ENCODE measurements at regions not wholly inside any gene's neighbourhood (a gene's known extent, or its start where the extent isn't known, plus 50 kb on each side); places are given as distances from the start of the nearest gene placed in this dataset.

DNA sequence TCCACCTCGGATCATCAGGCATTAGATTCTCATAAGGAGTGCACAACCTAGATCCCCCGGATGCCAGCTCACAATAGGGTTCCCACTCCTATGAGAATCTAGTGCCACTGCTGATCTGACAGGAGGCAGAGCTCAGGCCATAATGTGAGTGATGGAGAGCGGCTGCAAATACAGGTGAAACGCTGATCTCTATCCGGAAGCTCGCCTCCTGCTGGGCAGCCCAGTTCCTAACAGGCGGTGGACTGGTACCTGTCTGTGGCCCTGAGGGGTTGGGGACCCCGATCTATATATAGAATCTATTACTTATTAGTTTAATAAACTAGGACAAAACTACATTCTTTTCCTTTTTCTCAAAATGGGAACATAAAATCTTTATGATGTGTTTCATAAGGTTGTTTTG is 741.9 kb downstream of the RFPL4B start:
- no peak for DNase-seq

DNA sequence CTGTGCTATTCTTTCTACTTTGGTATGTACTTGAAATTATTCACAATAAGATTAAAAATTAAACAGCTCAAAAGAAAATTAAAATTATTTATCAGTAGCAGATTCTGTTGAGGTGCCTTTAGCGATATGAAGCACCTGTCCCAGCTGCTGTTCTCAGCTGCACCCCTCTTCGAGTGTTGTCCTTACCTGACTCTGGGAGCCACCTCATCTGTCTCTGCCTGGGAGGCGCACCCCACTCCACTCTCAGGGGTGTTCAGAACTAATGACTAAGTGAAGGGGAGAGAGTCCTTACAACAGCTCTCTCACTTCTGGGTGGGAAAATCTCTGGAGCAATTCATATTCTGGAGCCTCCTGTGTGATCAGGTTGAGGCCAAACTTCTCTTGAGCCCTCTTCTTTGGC is 745.7 kb downstream of the RFPL4B start:
- no peak for DNase-seq

DNA sequence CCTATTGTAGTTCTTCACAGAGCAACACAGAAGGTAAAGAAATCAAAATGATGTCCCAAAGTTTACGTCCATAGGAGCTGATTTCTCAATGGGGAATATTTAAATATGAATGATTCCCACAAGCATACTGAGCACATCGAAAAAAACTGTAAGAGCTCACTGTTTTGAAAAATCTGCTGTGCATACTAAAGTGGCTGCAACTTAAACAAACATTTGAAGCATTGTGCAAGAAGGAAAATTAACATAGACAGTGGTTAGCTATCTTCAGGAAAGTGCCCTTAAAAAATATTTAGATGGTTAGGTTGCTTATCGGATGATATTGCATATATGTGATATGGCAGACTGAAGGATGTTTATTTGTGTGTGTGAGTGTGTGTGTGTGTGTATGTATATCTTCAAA is 747.6 kb downstream of the RFPL4B start:
- DNase-seq: no peak

- DNase-seq: peak; percentile 80
These were observed 748.7 kb downstream of the RFPL4B start for GRCh38 chr6:113095841-113096240.

DNA sequence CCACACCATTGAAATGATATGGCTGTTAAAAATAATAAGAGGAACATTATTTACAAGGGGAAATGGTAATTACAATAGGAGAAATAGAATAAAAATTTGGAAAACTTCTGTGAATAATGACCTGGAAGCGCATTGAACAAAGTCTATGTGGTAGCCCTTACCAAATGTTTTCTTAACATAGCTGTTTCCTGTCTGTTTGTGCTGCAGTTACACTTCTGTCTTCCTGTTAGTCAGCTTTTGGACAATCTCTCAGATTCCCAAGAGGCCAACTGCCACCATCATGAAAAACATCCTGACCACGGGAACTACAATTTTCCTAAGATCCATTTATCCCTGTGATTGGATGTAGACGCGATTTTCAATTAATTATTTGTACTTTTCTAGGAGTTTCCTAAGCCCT is 754.4 kb upstream of the MARCKS start:
- no peak for DNase-seq

DNA sequence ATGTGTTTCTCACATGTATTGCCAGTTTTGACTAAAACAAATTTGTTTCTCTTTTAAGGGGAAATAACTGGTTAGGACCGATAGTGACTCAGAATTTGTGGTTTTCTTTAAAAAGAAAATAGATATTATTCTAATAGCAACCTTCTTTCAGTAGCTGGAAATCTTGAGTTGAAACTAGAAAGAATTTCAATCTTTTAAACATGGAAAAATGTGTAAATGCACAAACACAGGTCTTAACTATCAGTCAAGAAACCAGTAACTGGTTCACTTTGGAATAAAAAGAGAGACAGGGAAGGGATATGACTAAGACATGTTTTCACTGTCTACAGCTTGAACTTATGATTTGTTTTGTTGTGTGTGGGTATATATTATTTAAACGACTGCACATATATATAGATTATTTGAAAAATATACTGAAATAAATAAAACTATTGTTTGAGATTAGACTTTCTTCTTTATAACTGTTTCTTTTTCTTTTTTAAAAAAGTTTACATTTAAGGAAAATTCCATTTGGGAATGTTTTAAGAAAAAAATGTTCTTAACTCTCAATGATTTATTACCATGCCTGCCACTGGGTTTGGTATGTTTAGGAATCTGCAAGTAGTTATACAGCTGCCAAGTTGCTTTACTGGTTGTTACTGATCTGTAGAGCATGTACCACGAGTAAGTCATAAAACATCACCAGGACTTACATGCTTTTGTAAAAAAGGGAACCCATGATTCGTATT is 753.3 kb upstream of the MARCKS start:
- no peak for DNase-seq

DNA sequence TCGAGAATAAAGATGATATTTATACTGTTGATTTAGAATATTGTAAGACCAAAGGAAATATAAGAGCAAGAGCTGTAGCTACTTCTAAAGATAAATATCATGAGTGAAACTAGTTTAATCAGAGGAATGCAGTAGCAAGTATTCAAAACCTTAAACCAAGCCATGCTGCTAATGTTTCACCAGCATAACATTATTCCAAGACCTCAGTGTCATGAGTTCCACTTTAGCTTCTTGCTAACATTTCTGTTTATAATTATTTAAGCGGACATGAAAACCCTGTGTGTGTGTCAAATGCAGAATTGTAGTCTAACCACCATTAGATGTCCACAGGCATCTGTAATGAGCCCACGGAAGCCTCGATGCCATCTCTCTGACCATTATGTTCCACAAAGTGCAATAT is 752.6 kb upstream of the MARCKS start:
- no peak for DNase-seq

- DNase-seq: no peak
These were observed 752.2 kb upstream of the MARCKS start for GRCh38 chr6:113104951-113105350.

- DNase-seq: no peak
These were observed 746.9 kb upstream of the MARCKS start for GRCh38 chr6:113110211-113110610.

GRCh38 chr6:113111550-113111949 is 745.6 kb upstream of the MARCKS start:
- no peak for DNase-seq

DNA sequence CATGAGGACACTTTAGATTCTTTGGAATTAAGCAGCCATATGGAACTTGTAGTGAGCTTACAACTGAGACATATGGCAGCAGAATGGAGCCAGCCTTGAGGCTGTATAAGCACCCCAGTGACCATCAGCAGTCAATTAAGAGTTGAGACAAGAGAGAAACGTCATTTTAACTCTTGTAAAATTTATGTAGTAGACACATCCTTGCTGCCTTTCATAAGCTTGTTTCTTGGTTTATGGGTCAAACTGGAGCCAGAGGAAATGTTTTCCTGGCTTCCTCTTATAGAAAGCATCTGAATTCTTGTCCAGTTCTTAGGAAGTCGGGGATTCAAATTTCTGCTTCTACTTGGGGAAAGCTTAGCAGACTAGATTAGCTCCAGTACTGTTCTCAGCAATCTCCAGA is 745.1 kb upstream of the MARCKS start:
- no peak for DNase-seq

- DNase-seq: no peak
These were observed 741.9 kb upstream of the MARCKS start for GRCh38 chr6:113115196-113115595.

DNA sequence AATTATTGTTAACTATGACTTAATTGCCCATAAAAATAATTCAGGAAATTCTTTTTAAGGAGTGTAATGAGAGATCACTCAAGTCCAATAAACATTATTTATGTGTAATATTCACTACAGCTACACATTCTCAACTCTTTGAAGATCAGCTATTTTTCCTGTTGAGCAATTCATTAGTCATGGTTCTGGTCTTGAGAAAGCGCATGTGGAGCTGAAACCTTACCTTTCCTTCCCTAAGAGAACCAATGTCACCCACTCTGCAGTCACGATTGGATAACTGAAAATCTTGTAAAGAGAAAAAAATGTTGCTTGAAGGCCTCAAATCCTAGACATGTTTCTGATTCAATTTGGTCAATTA is 736.9 kb upstream of the MARCKS start:
- DNase-seq: no peak

GRCh38 chr6:113120582-113121285 is 736.4 kb upstream of the MARCKS start:
- DNase-seq: no peak

- DNase-seq: no peak
These were observed 735.6 kb upstream of the MARCKS start for GRCh38 chr6:113121571-113121970.

DNA sequence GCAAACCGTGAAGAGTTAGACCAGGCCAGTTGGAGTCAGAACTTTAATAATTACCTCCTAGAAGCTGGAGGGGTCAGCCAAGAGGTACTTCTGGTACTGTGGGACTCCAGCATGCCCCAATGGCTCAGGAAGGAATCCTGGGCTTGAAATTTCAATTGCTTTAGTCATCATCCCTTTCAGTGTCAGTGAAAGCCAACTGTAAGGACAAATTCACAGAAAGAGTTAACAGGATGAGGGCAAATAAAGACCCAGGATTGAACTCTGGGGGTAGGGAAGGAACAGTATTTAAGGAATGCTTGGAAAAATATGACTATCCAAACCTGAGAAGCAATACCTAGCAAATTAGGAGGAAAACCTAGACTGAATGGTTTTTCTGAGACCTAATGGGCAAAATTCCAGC is 735.1 kb upstream of the MARCKS start:
- DNase-seq: no peak

DNA sequence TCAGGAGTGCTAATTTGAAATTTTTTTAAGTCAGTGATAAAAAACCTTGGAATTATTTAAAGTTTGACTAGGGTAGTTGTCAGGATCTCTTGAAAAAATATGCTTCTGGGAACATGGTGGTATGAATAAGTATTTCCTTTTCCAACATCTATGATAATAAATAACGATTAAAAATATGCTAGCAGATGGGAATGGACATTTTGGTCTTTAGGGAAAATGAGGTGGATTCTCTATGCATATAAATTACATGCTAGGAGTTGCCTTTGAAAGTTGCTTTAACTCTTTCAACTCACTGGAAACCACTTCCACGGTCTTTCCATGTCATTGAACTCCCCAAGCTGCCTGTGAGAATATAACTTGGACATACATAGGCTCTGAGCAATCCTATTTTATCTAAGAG is 731.5 kb upstream of the MARCKS start:
- no peak for DNase-seq

DNA sequence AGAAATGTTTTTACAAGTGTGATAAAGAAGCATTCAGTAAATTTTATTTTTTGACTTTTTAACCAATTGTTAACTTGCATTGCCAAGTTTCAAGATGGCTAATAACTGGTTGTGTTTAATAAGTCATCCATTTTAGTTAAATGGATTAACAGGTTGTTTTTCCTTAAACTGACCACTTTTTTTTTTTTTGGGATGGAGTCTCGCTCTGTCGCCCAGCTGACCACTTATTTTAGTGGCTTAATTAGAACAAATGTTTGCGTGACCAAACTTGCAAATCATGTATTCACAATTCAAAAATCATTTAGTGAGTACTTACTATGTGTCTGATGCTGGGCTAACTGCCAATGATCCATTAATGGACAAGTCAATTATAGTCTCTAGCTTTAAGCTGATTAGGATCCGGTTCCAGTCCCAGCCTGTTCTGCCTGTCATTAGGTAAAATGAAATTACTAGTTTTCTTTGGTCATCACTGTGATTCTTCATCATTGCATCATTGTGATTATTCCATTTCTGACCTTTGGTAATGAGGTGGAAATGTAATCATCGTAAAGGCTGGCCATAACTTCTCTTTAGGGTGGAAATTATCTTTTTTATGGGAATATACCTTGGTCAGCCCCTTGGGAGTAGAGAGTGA is 729.2 kb upstream of the MARCKS start:
- DNase-seq: no peak

DNA sequence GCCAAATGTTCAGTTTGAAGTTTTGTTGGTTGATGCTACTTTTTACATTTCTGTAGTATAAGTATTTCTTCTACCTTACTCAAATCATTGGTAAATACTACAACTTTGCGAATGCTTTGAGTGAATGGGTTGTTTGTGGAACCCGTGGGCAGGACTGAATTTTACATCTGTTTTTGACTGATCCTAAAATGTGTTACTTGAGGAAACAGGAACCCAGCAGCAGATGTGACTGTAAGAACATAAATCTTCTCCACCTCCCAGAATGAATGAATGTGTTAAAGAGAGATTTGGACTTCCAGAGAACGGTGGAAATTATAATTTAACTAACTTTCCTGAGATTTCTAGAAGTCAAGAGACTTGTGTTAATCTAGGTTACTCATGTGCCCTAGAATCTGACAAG is 728.5 kb upstream of the MARCKS start:
- no peak for DNase-seq

DNA sequence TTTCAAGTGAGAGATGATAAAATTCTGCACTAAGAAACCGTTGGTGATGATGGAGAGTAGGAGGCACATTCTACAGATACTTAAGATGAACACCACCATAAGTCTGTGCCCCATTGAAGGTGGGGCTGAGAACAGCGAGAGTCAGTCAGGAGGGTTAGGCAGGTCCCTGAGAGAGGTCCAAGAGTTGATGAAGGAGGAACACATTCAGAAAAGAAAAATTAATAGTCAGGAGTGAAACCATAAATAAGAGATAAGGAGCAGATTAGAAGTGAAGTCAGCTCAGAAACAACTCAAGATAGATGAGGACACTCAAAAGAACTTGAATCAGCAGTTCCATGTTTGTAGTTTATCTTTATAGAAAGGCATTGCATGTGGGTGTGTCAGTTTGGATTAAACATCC is 727.2 kb upstream of the MARCKS start:
- no peak for DNase-seq

DNA sequence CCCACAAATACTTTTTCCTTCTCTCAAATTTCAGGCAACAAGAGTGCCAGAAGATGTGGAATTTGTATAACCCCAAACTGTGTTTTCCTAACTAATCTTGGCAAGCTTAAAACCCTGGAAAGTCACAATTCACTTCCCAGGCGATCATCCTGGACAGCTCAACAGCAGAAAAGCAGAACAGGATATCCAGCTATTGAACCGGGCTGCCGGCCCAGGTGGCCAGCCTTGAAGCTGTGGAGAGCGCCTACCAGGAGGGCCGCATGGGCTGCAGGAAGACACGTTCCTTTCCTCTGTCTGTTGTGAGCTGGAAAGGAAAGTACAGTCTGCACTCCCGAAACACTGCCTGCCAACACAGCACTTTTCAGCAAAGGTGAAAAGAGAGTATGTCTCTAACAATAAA is 719.7 kb upstream of the MARCKS start:
- peak; percentile 85 for DNase-seq

- DNase-seq: no peak
These were observed 716.4 kb upstream of the MARCKS start for GRCh38 chr6:113140721-113141120.

DNA sequence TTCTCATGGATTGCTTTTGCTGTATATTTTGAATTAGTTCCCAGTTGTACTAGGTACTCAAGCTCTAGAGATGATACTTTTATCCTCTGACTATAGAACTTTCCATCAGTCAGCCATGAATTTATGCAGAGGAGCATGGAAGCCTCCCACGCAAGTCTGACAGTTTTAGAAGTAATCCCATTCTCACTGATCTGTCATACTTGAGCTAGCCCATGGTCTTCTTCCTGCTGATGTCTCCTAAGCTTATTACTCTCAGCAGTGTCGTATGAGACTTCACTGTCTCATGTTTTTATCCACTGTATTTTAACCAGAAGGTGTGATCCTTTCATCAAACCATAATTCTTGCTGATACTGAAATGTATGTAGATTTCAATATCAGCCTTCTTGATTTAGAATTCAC is 715.2 kb upstream of the MARCKS start:
- DNase-seq: no peak

All from muscle of arm (tissue), 1 donor.